ENCODE measurements at regions not wholly inside any gene's neighbourhood (a gene's known extent, or its start where the extent isn't known, plus 50 kb on each side); places are given as distances from the start of the nearest gene placed in this dataset.

DNA sequence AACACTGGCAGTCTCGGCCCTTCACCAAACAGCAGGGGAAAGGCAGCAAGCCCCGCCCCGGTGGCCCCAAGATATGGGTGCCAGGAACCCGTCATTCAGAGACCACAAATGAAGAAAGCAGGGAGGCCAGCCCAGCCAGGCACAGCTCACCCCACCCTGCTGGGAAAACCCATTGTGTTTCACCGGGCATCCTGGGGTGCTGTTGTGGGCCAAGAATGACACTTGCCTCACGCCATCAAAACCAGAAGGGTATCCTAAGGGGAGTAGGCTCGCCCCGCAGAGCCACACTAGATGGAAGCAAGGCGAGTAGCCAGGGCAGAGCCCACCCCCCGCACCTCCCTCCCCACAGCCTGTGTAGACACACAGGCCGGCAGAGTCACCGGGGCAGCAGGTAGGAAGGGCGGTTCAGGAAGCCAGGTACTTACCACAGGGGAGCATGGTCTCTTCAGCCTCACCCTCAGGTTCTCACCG lies 72.5 kb upstream of the KCNMA1 start:
- no peak for DNase-seq

DNA sequence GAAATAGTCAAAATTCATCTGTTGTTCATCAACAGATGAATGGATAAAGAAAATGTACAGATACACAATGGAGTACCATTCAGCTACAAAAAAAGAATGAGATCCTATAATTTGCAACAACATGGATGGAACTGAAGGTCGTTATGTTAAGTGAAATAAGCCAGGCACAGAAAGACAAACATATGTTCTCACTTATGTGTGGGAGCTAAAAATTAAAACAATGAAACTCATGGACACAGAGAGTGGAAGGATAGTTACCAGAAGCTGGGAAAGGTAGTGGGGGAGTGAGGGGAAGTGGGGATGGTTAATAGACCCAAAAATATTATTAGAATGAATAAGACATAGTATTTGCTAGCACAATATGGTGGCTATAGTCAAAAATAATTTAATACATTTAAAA lies 70.0 kb upstream of the KCNMA1 start:
- DNase-seq, result no peak

GRCh38 chr10:77702166-77702565 lies 64.6 kb upstream of the KCNMA1 start:
- DNase-seq, result no peak

- DNase-seq, result no peak
Observed at GRCh38 chr10:77700086-77700485, 62.5 kb upstream of the KCNMA1 start.

GRCh38 chr10:77699080-77699645 lies 61.6 kb upstream of the KCNMA1 start:
- DNase-seq, result no peak

DNA sequence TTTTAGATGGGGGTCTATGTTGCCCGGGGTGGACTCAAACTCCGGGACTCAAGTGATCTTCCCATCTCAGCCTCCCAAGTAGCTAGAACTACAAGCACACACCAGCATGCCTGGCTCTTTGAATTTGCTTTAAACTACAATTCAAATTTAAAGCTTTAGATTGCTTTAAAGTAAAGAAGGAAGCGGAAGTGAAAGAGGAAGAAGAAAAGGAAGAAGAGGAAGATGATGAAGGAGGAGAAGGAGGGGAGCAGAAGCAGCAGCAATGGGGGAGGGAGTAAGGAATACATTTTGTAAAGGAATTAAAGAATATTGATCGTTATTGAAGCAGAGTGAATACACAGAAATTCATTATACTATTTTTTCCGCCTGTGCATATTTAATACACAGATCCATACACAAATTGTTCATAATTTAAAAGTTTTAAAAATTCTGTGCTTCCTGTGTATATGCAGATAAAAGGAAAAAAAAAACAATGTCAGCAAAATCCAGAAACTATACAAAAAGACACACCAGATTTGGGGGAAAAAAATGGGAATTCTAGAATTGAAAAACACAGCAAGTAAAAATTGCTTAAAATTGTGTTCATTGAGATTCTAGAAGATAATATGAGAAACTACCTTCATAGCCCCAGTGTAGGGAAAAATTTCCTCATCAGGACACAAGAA lies 60.8 kb upstream of the KCNMA1 start:
- no peak for DNase-seq

DNA sequence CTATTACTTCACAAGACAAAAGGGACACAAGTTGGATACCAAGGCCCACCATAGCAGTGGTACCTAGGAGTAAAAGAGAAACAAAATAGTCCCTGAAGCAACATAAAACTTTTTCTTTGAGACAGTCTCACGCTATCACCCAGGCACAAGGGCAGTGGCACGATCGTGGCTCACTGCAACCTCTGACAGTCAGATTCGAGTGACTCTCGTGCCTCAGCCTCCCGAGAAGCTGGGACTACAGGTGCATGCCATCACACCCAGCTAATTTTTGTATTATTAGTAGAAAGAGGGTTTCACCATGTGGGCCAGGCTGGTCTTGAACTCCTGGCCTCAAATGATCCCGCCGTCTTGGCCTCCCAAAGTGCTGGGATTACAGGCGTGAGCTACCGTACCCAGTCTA lies 59.0 kb upstream of the KCNMA1 start:
- DNase-seq, result no peak

GRCh38 chr10:77695186-77695585 lies 57.6 kb upstream of the KCNMA1 start:
- no peak for DNase-seq

GRCh38 chr10:77692782-77693181 lies 55.2 kb upstream of the KCNMA1 start:
- DNase-seq, result no peak

GRCh38 chr10:77689339-77689738 lies 51.7 kb upstream of the KCNMA1 start:
- no peak for DNase-seq

GRCh38 chr10:77687621-77688020 lies 50.0 kb upstream of the KCNMA1 start:
- no peak for DNase-seq

All from AML-193 (cell line).